GM21367 (cell line): ENCODE measurements at regions not wholly inside any gene's neighbourhood (a gene's known extent, or its start where the extent isn't known, plus 50 kb on each side); places are given as distances from the start of the nearest gene placed in this dataset.

Experiments used
- ATAC-seq: cut with Tn5 transposase; IDR thresholded peaks from one replicate; pipeline ENCODE4 v1.9.1; 2021; ENCODE audit not compliant: unreplicated experiment

DNA sequence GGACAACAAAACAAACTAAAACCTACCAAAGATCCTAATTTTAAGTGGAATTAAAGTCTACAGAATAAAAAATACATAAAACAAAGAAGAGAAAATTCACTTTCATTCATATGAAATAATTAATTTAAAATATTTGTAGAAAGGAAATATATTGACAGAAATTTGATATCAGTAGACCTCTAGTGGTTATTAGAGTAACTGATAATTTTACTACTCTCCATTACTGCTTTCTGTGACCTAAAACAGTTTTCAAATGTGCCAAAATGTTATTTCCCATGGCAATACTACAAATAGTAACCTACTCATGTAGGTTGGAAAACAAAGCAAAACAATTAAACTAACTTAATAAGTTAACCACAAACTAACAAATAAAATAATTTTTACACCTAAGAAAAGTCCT is 147.1 kb downstream of the NOL4 start:
- no peak for ATAC-seq

DNA sequence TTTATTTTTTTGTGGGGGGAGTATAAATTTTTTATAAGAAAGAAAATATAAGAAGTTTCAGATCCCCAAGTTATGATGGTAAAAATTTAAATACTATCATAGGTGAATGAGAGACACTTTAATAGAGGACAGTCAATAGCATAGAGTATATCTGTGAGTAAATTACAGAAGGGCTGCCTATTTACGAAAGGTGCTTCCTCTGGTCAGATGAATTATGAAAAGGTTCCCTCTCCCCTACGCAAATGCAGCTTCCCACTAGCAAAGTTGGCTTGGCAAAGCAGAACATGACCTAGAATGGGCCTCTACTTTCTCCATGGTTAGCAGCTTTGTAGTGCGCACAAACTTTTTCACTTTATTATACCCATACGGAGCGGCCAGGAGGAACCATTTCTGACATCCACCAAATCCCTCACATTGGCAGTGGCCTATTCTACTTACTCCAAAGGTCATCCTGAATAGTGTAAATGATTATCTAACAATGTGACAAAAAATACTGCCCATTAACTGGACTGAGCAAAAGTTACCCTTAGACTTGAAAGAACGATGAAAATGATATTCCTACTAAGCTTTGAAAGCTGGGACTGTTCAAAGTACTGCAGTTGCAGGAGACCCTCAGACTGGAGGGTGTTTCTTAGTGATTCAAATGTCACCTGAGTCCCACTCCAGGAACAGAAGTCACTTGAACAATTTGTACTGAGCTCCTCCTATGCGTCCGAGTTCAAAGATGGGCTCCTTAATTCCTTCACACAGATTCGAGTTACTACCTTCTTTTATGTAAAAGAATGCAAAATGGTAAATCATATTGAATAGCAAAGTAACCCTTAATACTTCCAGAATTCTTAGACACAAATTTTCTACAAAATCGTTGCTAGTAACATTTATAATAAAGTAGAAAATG is 148.5 kb downstream of the NOL4 start:
- no peak for ATAC-seq

DNA sequence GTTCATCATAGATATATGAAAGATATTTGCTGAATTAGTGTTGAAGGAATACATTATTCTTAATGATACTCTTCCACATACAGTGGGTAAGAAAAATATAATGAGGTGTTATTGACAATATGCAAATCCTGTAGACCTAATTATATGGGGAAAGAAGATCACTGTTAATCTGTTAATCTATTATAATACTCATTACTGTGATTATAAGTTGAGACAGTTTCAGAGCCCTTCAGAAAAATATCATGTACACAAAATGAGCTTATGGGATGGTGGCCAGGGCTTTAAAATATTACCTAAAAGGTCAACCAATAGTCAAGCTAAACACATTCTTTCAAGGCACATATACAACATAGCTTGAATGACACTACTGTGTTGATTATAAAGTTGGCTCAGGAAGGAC is 163.5 kb downstream of the NOL4 start:
- no peak for ATAC-seq

DNA sequence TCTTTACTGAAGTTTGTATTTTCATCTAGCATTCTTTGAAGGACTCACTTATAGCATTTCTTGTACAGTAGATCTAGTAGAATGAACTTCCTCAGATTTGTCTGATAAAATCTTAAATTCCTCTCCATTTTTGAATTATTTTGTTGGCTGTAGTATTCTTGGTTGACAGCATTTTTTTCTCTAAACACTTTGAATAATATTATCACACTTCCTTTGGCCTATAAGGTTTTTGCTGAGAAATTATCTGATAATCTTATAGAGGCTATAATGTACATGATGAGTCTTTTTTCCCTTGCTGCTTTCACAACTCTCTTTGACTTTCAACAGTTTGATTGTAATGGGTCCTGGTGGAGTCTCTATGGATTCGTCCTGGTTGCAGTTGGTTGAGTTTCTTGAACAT is 169.5 kb downstream of the NOL4 start:
- ATAC-seq = no peak

DNA sequence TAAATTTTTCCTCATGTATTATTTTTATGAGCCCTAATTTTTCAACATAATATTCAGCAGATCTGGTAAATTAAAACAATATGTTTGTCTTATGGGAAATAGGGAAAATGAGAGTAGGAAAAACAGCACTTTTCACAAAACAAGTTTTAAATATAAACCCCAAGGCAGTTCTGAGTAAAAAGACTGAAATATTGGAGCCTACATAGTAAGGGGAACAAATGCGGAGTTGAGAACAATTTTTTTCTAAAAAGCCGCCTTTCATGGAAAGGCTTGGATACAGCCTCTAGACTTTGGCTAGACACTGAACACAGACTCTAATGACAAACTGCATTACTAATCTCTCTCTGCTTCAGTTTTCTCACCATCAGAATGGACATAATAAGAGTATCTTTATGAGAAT is 174.1 kb downstream of the NOL4 start:
- ATAC-seq = no peak

DNA sequence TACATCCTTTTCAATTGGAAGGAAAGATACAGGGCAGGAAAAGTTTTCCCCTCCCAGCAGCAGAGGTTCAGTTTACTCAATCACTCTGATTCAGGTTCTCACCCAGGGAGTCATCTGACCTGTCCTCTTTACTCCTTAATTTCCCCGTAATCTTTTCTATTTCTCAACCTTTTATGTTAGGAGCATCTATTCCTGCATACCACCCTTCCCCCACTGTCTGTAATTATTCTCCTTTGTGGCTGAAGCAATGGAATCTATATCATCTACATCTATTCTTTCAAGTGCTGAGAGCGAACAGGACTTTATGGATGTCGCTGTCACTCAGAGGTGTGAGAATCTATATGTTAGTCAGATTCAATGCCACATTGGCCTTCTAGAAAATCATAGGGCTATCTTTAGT is 175.2 kb downstream of the NOL4 start:
- ATAC-seq = no peak

DNA sequence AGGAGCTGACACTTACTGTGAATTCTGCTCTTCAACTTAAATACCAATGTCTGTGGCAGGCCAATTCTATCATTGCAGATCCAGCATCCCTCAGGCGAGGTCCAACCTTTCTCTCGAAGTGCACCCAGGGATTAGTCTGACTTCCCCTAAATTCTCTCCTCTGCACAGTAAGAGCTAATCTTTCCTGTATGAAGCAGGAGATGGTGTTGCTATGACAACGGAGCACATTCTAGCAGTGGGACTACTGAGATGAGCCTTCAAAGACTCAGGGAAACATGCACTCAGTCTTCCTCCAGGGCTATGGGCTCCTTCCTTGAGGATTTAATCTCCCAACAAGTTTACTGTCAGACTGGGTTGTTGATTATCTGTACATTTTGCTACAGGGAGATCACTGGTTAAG is 176.3 kb downstream of the NOL4 start:
- ATAC-seq = no peak

DNA sequence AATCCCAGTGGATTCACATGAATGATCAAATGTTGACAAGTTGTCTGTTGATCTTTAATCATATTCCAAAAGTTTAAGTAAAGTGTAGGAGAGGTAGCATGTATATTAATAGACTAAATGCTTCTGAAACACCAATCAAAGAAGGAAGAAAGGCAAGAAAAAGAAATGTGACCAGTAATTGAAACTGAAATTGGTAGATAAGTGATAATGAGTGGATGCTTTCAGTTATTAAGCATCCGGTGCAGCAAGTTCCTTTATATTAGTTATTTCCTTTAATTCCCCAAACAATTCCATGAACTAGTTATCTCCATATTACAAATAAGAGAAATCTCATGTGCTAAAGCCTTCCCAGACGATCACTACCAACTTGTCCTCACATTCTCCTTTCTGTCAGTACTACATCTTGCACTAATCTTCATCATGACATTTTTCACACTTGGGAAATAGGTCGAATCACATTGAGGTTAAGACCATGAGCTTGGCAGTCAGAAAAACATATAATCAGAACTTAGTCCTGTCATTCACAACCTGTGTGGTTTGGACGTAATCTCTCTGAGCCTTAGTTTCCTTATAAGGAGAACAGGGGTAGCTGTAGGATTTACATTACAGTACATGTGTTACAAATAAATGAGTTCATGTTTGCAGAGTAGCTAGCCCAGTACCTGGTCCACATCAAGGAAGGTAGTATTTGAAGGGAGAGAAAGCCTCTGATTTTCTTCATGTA is 182.1 kb downstream of the NOL4 start:
- no peak for ATAC-seq

DNA sequence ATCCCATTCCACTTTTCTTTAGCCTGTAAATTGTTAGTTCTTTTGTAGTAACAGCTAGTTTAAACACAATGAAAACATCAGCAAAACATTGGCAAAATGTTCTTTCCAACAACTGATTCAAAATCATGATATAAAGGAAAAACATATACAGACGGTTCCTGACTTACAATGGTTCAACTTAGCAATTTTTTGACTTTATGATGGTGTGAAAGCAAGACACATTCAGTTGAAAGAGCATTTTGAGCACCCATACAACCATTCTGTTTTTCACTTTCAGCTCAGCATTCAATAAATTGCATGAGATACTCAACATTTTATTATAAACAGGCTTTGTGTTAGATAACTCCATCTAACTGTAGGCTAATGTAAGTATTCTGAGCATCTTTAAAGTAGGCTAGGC is 185.1 kb downstream of the NOL4 start:
- ATAC-seq = no peak

DNA sequence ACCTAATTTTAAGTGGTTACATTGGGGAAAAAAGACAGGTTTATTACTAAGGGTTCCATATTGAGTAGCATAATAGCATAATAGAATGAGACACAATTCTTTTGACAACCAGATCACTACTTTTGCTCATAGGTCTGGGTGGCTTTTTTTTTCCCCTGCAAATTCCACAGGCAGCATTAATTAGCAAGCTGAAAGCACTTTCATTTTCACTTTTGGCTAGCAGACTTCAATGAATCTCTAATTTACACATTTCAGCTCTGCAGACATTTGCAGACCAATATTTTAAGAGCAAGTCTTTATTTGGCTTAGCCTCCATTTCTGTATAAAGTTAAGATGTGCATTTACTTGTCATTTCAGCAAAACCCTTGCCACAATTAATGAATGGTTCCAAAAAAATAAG is 185.5 kb downstream of the NOL4 start:
- ATAC-seq = no peak

DNA sequence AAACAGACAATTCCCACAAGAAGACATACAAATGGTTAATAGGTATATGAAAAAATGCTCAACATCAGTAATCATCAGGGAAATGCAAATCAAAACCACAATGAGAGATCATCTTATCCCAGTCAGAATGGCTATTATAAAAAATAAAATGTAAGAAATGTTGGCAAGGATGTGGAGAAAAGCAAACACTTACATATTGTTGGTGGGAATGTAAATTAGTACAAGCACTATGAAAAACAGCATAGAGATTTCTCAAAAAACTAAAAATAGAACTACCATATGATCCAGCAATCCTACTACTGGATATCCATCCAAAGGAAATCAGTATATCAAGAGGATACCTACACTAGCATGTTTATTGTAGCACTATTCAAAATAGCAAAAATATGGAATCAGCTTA is 186.6 kb downstream of the NOL4 start:
- no peak for ATAC-seq

DNA sequence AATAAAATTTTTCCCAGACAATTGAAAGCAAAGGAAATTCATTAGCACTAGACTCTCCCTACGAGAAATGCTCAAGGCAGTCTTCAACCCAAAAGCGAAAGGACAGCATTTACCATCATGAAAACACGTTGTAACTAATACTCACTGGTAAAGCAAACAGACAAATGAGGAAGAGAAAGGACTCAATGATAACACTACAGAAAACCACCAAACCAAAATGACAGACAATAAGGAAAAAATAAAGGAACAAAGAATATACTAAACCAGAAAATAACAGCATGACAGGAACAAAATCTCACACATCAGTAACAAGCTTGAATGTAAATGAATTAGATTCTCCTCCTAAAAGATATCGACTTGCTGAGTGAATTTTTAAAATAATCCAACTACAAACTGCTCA is 190.7 kb downstream of the NOL4 start:
- ATAC-seq = no peak

DNA sequence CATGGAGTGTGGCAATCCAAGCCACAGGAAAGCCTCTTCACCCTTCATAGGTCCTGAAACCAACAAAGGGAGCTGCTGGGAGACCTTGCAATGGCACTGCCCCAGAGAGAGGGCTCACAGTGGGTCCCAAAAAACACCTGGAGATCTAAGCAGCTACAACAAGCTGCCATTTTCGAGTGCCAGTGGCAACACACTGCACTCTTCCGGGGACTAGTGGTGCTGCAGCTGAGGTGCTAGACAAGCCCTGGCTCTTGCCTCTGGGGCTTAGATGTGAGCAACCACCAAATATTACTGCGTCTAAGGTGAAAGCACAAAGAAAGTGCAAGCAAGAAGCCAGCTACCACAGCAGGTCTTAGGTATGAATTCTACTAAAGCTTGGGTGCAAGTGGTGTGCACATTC is 192.9 kb downstream of the NOL4 start:
- ATAC-seq = no peak

DNA sequence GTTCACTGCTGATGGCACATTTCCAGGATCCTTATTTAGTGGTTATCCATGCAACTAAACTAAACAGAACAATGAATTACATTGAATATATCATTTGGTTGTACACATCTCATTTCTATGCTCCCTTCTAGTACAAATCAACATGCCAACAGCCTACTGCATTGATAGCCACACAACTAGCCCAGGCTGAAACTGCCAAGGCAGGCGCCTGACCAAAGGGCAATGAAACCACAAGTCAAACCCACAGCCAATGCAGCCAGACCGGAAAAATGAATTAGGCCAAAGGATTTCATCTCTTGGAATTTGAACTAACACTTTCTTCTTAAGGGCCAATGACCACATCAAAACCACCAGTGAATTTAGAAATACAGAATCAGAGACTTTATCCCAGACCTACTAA is 196.4 kb downstream of the NOL4 start:
- ATAC-seq = no peak

DNA sequence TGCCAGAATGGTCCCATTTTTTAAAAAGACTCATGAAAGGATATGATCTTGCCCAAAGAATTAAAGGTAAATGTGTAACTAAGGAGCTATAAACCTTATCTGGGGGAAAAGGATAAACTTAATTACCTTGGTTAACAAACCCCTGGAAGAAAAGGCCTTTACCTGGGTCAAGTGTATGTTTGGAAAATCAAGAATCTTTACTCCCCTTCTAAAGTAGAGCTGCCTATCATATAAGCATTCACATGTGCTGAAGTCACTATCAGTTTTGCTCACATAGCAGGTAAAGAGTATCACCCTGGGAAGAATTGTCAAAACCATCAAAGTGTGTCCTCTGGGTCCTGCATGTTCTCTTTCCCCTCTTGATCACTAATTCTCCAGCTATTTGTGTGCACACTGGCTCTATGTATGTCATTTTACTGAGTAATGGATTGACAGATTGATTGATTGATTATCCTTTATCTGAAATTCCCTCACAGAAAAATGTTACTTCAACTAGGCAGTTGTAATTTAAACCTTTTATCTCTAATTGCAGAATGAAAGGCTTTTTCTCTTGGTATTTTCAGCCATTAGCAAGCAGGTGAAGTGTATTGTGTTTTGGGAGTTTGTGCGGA is 199.4 kb downstream of the NOL4 start:
- ATAC-seq = no peak

DNA sequence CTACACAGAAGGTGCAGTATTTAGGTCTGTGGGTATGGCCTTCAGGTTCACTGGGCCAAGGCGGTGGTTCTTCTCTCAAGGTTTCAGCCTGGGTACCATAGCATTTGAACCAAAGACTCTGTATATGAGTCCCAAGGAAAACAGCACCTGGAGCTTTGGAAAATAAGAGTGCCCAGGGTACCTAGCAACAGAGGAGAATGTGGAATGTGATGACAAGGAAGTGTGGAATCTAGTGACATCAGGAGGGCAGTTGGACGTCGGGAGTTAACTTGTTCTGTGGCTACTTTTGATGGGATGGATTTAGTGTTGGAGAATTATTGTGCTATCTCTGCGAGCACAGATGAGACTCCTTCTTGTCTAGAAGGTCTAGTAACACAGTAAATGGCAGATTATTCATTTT is 201.2 kb downstream of the NOL4 start:
- ATAC-seq = no peak

DNA sequence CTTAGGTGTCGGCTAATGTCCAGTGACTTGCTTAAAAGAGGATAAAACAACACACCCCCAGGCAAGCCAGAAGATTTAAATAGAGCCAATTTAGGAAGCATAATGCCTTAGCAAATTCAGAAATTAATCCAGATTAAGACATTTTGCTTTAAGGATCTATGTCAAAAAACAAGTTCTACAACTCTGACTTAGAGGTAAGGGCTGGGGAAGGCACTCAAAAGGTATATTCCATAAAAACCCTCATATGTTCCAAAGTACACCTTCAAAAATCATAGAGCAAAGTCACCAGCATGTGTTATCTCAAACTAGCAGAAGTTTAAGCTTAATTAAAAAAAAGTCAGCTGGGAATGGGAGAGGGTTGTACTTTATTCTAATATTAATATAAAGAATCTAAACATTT is 206.4 kb downstream of the NOL4 start:
- ATAC-seq = no peak

DNA sequence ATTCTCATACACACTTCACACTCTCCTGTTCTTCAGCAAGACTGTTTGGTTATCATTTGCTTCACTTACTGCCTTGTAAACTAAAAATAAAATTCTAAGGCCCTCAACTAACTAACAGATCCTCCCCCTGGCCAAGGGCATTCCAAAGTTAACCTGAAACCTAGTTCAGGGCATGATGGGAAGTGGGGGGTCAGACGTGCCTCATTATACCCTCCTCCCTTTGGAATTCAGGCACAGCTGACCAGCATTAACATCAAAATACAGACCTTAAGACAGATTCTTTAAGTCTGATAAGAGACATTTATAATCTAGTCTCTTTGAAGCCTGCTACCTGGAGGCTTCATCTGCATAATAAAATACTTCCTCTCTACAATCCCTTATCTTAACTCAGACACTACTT is 221.0 kb downstream of the NOL4 start:
- no peak for ATAC-seq

DNA sequence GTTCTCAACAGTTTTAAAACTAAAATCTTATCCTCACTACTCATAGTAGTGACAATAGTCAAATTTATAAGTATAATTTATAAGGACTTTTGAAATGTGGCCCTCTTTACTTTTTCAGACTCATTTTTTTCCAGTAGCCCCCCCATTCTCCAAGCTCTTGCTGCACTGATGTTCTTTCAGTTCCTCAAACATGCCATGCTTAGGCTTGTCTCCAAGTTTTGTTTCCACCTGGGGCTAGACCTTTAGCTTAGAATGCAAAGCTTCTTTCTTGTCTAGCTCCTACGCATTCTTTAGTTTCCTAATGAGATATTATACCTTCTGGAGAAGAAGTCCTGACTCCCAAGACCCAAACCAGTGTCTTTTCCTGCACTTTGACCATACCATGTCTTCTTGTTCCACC is 222.6 kb downstream of the NOL4 start:
- ATAC-seq = no peak

DNA sequence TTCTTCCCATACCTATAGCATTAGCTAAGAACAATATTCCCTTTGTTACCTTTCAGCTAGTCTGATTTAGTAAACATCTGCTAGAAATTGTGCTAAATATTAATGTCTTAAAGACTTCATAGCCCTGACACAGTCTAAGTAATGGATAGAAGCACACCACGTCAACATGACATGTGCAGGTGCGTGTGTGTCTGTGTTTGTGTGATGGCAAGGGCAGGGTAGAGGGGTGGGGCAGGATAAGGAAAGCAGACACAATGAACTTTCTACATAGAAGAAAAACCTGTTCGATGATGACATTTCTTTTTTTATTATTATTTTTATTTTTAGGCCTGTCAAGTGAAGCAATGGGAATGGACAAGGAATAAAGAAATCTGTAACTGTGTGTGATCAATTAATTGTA is 223.3 kb downstream of the NOL4 start:
- no peak for ATAC-seq

DNA sequence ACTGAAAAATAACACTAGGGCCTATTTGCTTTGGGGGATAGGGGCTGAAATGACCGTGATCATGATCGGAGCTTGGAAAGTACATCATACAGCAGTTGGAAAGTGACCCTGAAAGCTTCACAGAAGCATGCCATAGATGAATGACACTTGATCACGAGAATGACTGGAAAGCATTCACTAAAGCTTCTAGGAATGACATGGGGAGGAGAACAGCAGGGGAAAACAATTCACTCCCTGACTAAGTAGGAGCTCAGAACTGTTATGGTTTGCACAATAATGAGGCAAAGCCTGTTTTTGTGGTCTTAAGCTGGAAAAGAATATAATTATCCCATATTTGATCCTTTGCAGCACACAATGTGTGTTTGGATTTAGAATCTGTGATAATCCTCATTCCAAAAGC is 237.5 kb downstream of the NOL4 start:
- ATAC-seq = no peak

DNA sequence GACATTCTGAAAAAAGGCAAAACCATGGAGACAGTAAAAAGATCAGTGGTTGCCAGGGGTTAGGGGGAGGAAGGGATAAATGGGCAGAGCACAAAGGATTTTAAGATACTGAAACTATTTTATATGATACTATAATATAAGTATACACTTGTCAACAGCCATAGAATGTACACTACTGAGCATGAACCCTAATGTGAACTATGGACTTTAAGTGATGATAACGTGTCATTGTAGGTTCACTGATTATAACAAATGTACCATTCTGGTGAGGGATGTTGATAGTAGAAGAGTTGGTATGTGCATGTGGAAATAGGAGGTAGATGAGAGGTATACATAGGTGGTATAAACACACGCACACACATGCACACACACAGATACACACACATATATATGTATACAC is 241.6 kb downstream of the NOL4 start:
- no peak for ATAC-seq
